ENCODE measurements at regions not wholly inside any gene's neighbourhood (a gene's known extent, or its start where the extent isn't known, plus 50 kb on each side); places are given as distances from the start of the nearest gene placed in this dataset.
"Not testable (repeated sequence)": the region's sequence is repeated elsewhere in the genome, so short reads cannot be mapped to it uniquely, and the experiment has no call there.

DNA sequence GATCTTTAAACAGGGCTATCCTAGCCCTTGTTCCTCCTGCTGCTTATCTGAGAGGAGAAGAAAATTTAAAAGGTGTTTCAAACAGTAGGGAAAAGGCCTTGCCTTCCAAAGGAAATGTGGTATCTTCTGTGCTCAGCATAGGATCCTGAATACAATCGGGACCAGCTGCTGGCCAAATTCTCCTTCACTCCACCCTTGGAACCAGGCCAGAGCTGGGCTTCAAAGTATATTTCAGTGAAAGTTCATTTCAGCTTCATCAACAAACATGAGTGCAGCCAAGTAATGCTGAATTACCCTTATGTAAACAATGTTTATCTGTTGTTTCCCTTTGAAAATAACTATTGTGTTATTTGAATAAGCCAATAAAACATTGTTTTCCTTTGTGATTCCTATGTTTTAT, 146.5 kb upstream of the MEOX2 start:
- H3K27me3 ChIP-seq (ENCODE audit: control insufficient read depth, insufficient read depth), result no peaks in the 10 kb centered on the region
- peaks cover 1% of the 10 kb centered on the region for H3K4me1 ChIP-seq (ENCODE audit: control insufficient read depth, insufficient read depth, low read length)
- peak; percentile 57 to 85 for ATAC-seq
- intact Hi-C loops (cut with DNase I), result loop anchor here in 2 of 4 donors (10.0 kb wide), 2 partner anchors 212 to 232 kb away; no protein-coding TSS in a partner anchor
- no peak overlapping the region for H3K4me3 ChIP-seq (ENCODE audit: low read length)
- no peaks in the 10 kb centered on the region for H3K9me3 ChIP-seq (ENCODE audit: control insufficient read depth, low read length)
- peak; percentile 73 to 91 (median 77) for DNase-seq
- WGBS, result 8% methylated on average over 1 of the region's 1 CpG
- H3K27ac ChIP-seq (ENCODE audit: low read length), result no peak overlapping the region

DNA sequence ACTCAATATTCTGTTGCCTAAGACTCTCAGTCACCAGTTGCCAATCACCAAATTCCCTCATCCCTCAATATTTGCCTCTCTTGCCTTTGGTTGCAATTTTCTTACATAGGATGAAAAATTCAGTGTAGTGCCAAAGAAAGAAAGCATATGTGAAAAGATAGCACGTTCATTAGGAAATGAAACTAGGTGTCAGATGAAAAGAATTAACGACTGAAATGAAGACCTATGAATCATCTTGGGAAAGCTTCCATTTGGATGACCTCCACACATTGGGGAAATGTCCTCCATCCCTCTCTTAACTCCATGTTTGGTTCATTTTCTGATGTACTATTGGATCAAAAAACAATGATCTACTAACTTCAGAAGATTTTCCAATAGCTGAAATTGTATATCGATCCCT, 145.1 kb upstream of the MEOX2 start:
- DNase-seq (no peak), ATAC-seq (no peak)
- H3K4me3 ChIP-seq (ENCODE audit: low read length), result no peak overlapping the region
- no peaks in the 10 kb centered on the region for H3K9me3 ChIP-seq (ENCODE audit: control insufficient read depth, low read length)
- intact Hi-C loops (cut with DNase I), result loop anchor here in 2 of 4 donors (10.0 kb wide), 2 partner anchors 213 to 233 kb away; no protein-coding TSS in a partner anchor
- H3K27ac ChIP-seq (ENCODE audit: low read length), result no peak overlapping the region
- 52% methylated on average over 3 of the region's 3 CpGs for WGBS
- peaks cover 1% of the 10 kb centered on the region for H3K4me1 ChIP-seq (ENCODE audit: control insufficient read depth, insufficient read depth, low read length)
- H3K27me3 ChIP-seq (ENCODE audit: control insufficient read depth, insufficient read depth), result no peaks in the 10 kb centered on the region

DNA sequence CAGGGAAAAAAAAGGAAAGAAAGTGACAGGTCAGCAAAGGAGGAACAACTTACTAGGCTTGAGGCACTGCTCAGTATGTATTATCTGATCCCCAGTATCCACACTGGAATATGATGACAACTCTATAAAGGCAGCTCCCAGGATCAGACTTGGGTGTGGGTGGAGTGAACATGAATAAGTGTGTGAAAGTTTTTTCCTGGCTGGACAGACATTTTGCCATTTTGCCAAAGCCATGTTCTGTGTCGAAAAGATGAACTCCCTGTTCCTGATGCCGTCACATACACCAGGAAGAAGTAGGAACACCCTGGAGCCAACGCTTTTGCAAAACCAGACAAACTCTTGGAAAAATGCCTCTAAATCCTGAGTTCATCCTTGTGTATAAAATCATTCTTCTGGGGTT, 143.2 kb upstream of the MEOX2 start:
- Histone ChIP-seq H3K4me3 (ENCODE audit: low read length) (no peak overlapping the region), H3K9me3 (ENCODE audit: control insufficient read depth, low read length) (no peaks in the 10 kb centered on the region), H3K4me1 (ENCODE audit: control insufficient read depth, insufficient read depth, low read length) (peaks cover 1% of the 10 kb centered on the region), H3K27ac (ENCODE audit: low read length) (peak overlapping the region; percentile 64), H3K27me3 (ENCODE audit: control insufficient read depth, insufficient read depth) (no peaks in the 10 kb centered on the region)
- ATAC-seq (peak; percentile 92 to 95), DNase-seq (peak in 2 of 3 donors; percentile 33 to 60)
- WGBS, result 32% methylated on average over 3 of the region's 3 CpGs
- intact Hi-C loops (cut with DNase I), result loop anchor here in 2 of 4 donors (10.0 kb wide), 2 partner anchors 215 to 235 kb away; no protein-coding TSS in a partner anchor

DNA sequence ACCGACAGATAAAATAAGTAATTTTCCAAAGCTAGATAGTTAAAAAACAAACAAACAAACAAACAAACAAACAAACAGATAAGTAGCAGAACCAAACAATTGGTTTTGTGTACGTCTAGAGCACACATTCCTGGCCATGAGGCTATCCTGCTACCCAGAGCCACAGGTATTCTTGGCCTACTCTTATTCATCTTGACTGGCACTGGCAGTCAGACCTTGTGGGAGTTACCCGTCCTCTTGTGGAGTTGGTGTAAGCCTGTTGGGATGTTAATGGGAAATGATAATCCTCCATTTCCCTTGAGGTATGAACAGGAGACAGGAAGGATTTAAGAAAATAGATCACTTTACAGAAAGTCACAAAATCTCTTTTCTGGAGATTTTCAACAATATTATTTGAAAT, 142.4 kb upstream of the MEOX2 start:
- no peaks in the 10 kb centered on the region for H3K27me3 ChIP-seq (ENCODE audit: control insufficient read depth, insufficient read depth)
- DNase-seq (no peak), ATAC-seq (no peak)
- intact Hi-C loops (cut with DNase I), result no loop called here
- H3K9me3 ChIP-seq (ENCODE audit: control insufficient read depth, low read length), result no peaks in the 10 kb centered on the region
- H3K27ac ChIP-seq (ENCODE audit: low read length), result peak overlapping the region; percentile 30
- no peak overlapping the region for H3K4me3 ChIP-seq (ENCODE audit: low read length)
- H3K4me1 ChIP-seq (ENCODE audit: control insufficient read depth, insufficient read depth, low read length), result peaks cover 1% of the 10 kb centered on the region
- WGBS, result 87% methylated on average over 3 of the region's 3 CpGs

DNA sequence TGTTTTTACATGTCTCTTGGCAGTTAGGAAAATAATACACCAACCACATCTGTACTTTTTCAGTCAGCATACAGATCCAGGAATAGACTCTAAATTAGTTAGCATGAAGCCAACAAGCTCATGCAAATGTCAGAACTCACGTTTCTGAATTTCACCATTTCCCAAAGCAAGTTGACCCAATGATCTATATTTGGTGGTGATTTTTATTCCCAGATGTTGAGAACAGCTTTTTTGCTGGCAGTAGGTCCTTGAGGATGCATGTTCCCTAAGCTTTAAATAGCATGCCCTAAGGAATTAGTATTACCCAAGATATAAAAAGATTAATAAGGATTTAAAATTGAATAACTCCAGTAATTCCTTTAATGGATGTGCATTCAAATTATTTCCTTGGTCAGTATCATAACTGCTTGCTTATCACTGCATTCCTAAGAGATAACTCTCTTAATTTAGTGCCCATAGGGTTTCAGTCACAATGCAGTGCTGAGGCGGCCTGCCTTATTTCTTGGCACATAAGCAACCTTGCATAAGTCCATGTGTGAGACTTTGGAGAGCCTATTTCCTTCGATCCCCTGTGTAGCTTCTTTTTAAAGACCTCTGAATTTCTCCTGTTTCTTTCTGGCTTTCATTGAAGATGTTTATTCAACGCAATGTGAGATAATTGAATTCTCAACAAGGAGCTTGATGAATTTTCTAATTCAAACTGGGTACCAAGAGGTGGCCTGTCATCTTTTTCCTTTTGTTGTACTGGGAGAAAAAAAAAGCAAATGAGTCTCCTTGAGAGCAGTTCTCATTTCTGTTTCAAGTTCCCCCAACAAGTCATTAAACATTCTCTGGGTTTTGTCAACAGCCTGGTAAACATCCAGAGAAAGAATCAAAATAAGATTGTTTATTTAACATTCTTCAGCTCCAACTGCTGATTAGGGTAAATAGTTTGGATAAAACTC, 135.3 kb upstream of the MEOX2 start:
- DNase-seq, result peak in 1 of 3 donors; percentile 29
- Histone ChIP-seq H3K4me1 (ENCODE audit: control insufficient read depth, insufficient read depth, low read length) (no peaks in the 10 kb centered on the region), H3K27me3 (ENCODE audit: control insufficient read depth, insufficient read depth) (no peaks in the 10 kb centered on the region), H3K27ac (ENCODE audit: low read length) (no peak overlapping the region), H3K4me3 (ENCODE audit: low read length) (no peak overlapping the region), H3K9me3 (ENCODE audit: control insufficient read depth, low read length) (no peaks in the 10 kb centered on the region)
- ATAC-seq, result peak; percentile 55 to 69
- 40% methylated on average over 4 of the region's 4 CpGs for WGBS
- intact Hi-C loops (cut with DNase I), result no loop called here

DNA sequence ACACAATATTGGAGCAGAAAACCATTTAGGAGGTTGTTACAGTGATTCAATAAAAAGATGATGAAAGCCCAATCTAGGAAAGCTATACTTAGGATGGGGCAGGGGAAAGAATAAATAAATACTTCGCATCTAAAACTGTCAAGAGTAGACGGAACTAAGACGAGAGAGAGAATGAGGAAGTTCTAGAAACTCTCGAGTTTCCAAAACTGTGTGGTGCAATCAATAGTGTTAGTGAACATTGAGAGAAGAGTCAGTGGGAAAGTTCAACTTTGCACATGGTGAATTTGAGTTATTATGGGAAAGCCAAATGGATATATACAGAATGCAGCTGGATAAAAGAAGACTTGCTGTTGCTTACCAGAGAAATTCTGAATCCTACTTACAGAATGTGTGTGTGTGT, 133.8 kb upstream of the MEOX2 start:
- intact Hi-C loops (cut with DNase I), result no loop called here
- no peaks in the 10 kb centered on the region for H3K9me3 ChIP-seq (ENCODE audit: control insufficient read depth, low read length)
- no peak for DNase-seq
- no peak overlapping the region for H3K4me3 ChIP-seq (ENCODE audit: low read length)
- no peaks in the 10 kb centered on the region for H3K27me3 ChIP-seq (ENCODE audit: control insufficient read depth, insufficient read depth)
- no peaks in the 10 kb centered on the region for H3K4me1 ChIP-seq (ENCODE audit: control insufficient read depth, insufficient read depth, low read length)
- no peak overlapping the region for H3K27ac ChIP-seq (ENCODE audit: low read length)
- WGBS, result 78% methylated on average over 4 of the region's 4 CpGs
- ATAC-seq, result no peak

DNA sequence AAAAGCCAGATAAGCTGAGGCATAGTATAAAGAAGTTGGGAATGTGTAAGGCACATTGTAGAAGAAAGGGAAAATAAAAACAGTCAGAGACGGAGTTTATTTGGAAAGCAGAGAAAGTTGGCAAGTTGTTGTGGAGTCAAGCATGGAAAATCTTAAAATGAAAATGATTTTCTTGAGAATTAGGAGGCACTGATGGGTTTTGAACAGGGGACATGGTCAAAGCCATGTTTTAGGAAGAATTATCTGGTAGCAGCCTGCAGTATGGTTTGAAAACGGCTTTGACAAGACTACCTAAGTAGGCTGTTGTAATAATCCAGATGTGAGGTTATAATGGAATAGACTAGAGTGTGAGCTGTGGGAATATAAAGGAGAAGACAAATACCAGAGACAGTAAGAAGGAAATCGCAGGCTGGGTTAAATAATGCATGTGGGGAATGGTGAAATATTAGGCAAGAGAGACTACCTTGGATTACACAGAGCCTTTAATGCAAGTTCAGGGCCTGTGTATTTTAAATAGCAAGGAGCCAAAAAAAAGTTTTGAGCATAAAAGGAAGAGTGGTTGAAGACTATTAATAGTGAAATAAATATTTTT, 130.4 kb upstream of the MEOX2 start:
- H3K27ac ChIP-seq (ENCODE audit: low read length), result no peak overlapping the region
- ATAC-seq, result no peak
- no peak overlapping the region for H3K4me3 ChIP-seq (ENCODE audit: low read length)
- 67% methylated on average over 3 of the region's 3 CpGs for WGBS
- H3K4me1 ChIP-seq (ENCODE audit: control insufficient read depth, insufficient read depth, low read length), result no peaks in the 10 kb centered on the region
- intact Hi-C loops (cut with DNase I), result no loop called here
- DNase-seq, result no peak
- no peaks in the 10 kb centered on the region for H3K9me3 ChIP-seq (ENCODE audit: control insufficient read depth, low read length)
- no peaks in the 10 kb centered on the region for H3K27me3 ChIP-seq (ENCODE audit: control insufficient read depth, insufficient read depth)

DNA sequence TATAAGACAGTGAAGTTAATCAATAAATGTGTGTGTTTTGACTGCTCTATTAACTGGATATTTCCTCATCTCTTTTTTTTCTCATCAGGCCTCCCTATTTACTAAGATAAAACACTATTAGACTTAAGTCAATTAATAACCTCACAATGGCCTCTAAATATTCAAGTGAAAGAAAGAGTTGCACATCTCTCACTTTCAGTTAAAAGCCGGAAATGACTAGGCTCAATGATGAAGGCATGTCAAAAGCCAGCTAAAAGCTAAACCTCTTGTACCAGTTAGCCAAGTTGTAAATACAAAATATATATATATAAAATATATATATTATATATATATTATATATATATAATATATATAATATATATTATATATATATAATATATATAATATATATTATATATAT, 127.0 kb upstream of the MEOX2 start:
- intact Hi-C loops (cut with DNase I), result no loop called here
- H3K27ac ChIP-seq (ENCODE audit: low read length), result no peak overlapping the region
- no peaks in the 10 kb centered on the region for H3K4me1 ChIP-seq (ENCODE audit: control insufficient read depth, insufficient read depth, low read length)
- H3K4me3 ChIP-seq (ENCODE audit: low read length), result no peak overlapping the region
- 94% methylated on average over 1 of the region's 1 CpG for whole genome bisulfite sequencing
- H3K27me3 ChIP-seq (ENCODE audit: control insufficient read depth, insufficient read depth), result no peaks in the 10 kb centered on the region
- DNase-seq (no peak), ATAC-seq (no peak)
- no peaks in the 10 kb centered on the region for H3K9me3 ChIP-seq (ENCODE audit: control insufficient read depth, low read length)

DNA sequence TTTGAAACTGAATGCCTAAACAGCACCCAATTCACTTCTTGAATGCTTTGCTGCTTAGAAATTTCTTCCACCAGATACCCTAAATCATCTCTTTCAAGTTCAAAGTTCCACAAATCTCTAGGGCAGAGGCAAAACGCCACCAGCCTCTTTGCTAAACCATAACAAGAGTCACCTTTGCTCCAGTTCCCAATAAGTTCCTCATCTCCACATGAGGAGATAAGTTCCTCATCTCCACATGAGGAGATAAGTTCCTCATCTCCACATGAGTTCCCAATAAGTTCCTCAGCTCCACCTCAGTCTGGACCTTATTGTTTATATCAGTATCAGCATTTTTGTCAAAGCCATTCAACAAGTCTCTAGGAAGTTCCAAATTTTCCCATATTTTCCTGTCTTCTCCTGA, 123.9 kb upstream of the MEOX2 start:
- H3K4me3 ChIP-seq (ENCODE audit: low read length); H3K9me3 ChIP-seq (ENCODE audit: control insufficient read depth, low read length); H3K27me3 ChIP-seq (ENCODE audit: control insufficient read depth, insufficient read depth); DNase-seq; H3K27ac ChIP-seq (ENCODE audit: low read length); intact Hi-C loops (cut with DNase I); H3K4me1 ChIP-seq (ENCODE audit: control insufficient read depth, insufficient read depth, low read length); ATAC-seq: not testable (repeated sequence)
- WGBS, result 71% methylated on average over 1 of the region's 1 CpG

DNA sequence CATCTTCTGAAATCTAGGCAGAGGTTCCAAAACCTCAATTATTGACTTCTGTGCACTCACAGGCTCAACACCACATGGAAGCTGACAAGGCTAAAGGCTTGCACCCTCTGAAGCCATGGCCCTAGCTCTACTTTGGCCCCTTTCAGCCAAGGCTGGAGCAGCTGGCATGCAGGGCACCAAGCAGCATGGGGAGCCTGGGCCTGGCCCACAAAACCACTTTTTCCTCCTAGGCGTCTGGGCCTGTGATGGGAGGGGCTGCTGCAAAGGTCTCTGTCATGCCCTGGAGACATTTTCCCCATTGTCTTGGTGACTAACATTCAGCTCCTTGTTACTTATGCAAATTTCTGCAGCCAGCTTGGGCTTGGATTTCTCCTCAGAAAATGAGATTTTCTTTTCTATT, 123.5 kb upstream of the MEOX2 start:
- not testable (repeated sequence) for ATAC-seq; H3K4me1 ChIP-seq (ENCODE audit: control insufficient read depth, insufficient read depth, low read length)
- 87% methylated on average over 1 of the region's 1 CpG for WGBS

DNA sequence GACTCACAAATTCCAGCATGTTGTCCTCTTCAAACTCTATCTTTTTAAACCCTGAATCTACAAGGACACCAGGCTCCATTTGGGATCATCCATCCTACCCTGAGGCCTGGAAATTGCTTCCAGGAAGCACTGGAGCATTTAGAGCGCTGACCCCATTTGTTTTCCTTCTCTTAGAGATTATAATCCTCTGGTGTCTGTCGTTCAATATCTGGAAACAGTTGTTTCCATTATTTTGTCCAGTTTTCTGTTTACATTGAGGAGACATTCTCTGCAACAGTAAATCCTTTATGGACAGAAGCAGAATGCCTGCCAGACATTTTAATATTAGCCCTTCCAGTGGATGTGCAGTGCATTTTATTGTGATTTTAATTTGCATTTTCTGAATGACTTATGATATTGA, 119.4 kb upstream of the MEOX2 start:
- peaks cover 2% of the 10 kb centered on the region for H3K4me1 ChIP-seq (ENCODE audit: control insufficient read depth, insufficient read depth, low read length)
- no peaks in the 10 kb centered on the region for H3K27me3 ChIP-seq (ENCODE audit: control insufficient read depth, insufficient read depth)
- intact Hi-C loops (cut with DNase I), result no loop called here
- DNase-seq, result no peak
- no peak overlapping the region for H3K27ac ChIP-seq (ENCODE audit: low read length)
- H3K9me3 ChIP-seq (ENCODE audit: control insufficient read depth, low read length), result no peaks in the 10 kb centered on the region
- H3K4me3 ChIP-seq (ENCODE audit: low read length), result no peak overlapping the region
- 66% methylated on average over 2 of the region's 2 CpGs for WGBS
- no peak for ATAC-seq

More for the DNA sequence above, 123.5 kb upstream of the MEOX2 start:
- H3K4me3 ChIP-seq (ENCODE audit: low read length); H3K27me3 ChIP-seq (ENCODE audit: control insufficient read depth, insufficient read depth); intact Hi-C loops (cut with DNase I); H3K9me3 ChIP-seq (ENCODE audit: control insufficient read depth, low read length); H3K27ac ChIP-seq (ENCODE audit: low read length): not testable (repeated sequence)
- DNase-seq, result peak in 1 of 3 donors; percentile 37

All from right cardiac atrium (tissue), 5 donors.